M059J (cell line): ENCODE measurements at regions not wholly inside any gene's neighbourhood (a gene's known extent, or its start where the extent isn't known, plus 50 kb on each side); places are given as distances from the start of the nearest gene placed in this dataset.
A peak's percentile ranks its signal among the peaks of the same experiment; 100 is the strongest.

ENCODE experiments used
- DNase-seq: peaks from one replicate; pipeline ENCODE4 v3.0.0-alpha.2; 2012; ENCODE audit warnings: low read depth

- no peak for DNase-seq
These were observed 172.3 kb upstream of the TBCA start for GRCh38 chr5:77948476-77948875.

GRCh38 chr5:77947041-77947428, 170.9 kb upstream of the TBCA start:
- DNase-seq = no peak

GRCh38 chr5:77946381-77947040, 170.4 kb upstream of the TBCA start:
- DNase-seq = no peak

GRCh38 chr5:77945874-77946273, 169.7 kb upstream of the TBCA start:
- DNase-seq = no peak

GRCh38 chr5:77944757-77945340, 168.7 kb upstream of the TBCA start:
- no peak for DNase-seq

- no peak for DNase-seq
These were observed 167.7 kb upstream of the TBCA start for GRCh38 chr5:77943851-77944250.

- DNase-seq = no peak
These were observed 166.6 kb upstream of the TBCA start for GRCh38 chr5:77942578-77943239.

GRCh38 chr5:77937015-77937908, 161.1 kb upstream of the TBCA start:
- no peak for DNase-seq

- no peak for DNase-seq
These were observed 160.2 kb upstream of the TBCA start for GRCh38 chr5:77936365-77936693.

GRCh38 chr5:77935506-77936364, 159.6 kb upstream of the TBCA start:
- DNase-seq = peak; percentile 52

- DNase-seq = no peak
These were observed 152.7 kb upstream of the TBCA start for GRCh38 chr5:77928776-77929300.

- DNase-seq = no peak
These were observed 150.2 kb upstream of the TBCA start for GRCh38 chr5:77926337-77926736.

- no peak for DNase-seq
These were observed 149.4 kb upstream of the TBCA start for GRCh38 chr5:77925503-77925902.

- peak; percentile 79 for DNase-seq
These were observed 147.9 kb upstream of the TBCA start for GRCh38 chr5:77924081-77924480.

GRCh38 chr5:77923666-77924065, 147.5 kb upstream of the TBCA start:
- no peak for DNase-seq

GRCh38 chr5:77921094-77921768, 145.1 kb upstream of the TBCA start:
- no peak for DNase-seq

GRCh38 chr5:77920359-77921058, 144.4 kb upstream of the TBCA start:
- DNase-seq = no peak

GRCh38 chr5:77915346-77915745, 139.2 kb upstream of the TBCA start:
- DNase-seq = no peak

- no peak for DNase-seq
These were observed 136.6 kb upstream of the TBCA start for GRCh38 chr5:77912721-77913120.

GRCh38 chr5:77910602-77911188, 134.6 kb upstream of the TBCA start:
- no peak for DNase-seq
